ENCODE measurements at regions not wholly inside any gene's neighbourhood (a gene's known extent, or its start where the extent isn't known, plus 50 kb on each side); places are given as distances from the start of the nearest gene placed in this dataset.
"Not testable (repeated sequence)": the region's sequence is repeated elsewhere in the genome, so short reads cannot be mapped to it uniquely, and the experiment has no call there.

- no peak for DNase-seq
Measured at GRCh38 chr10:119996944-119997343, 104.4 kb downstream of the SEC23IP start.

- no peak for DNase-seq
Measured at GRCh38 chr10:119997429-119997828, 104.9 kb downstream of the SEC23IP start.

- no peak for DNase-seq
Measured at GRCh38 chr10:120002785-120003184, 110.3 kb downstream of the SEC23IP start.

- no peak for DNase-seq
Measured at GRCh38 chr10:120005207-120006201, 113.0 kb downstream of the SEC23IP start.

GRCh38 chr10:120007261-120007660 lies 114.7 kb downstream of the SEC23IP start:
- DNase-seq = no peak

- DNase-seq = no peak
Measured at GRCh38 chr10:120011359-120012130, 119.0 kb downstream of the SEC23IP start.

- DNase-seq = no peak
Measured at GRCh38 chr10:120012131-120012400, 119.5 kb downstream of the SEC23IP start.

- no peak for DNase-seq
Measured at GRCh38 chr10:120012566-120012965, 120.0 kb downstream of the SEC23IP start.

- DNase-seq = no peak
Measured at GRCh38 chr10:120014031-120014430, 121.5 kb downstream of the SEC23IP start.

GRCh38 chr10:120015064-120015463 lies 122.5 kb downstream of the SEC23IP start:
- no peak for DNase-seq

- DNase-seq = no peak
Measured at GRCh38 chr10:120016906-120017305, 124.4 kb downstream of the SEC23IP start.

GRCh38 chr10:120017733-120018417 lies 125.3 kb downstream of the SEC23IP start:
- DNase-seq = no peak

GRCh38 chr10:120018695-120019094 lies 126.2 kb downstream of the SEC23IP start:
- DNase-seq = no peak

- no peak for DNase-seq
Measured at GRCh38 chr10:120019568-120019967, 127.0 kb downstream of the SEC23IP start.

GRCh38 chr10:120022357-120022756 lies 129.8 kb downstream of the SEC23IP start:
- no peak for DNase-seq

GRCh38 chr10:120034236-120034635 lies 141.7 kb downstream of the SEC23IP start:
- no peak for DNase-seq

GRCh38 chr10:120039046-120039445 lies 146.5 kb downstream of the SEC23IP start:
- no peak for DNase-seq

- DNase-seq = no peak
Measured at GRCh38 chr10:120039826-120040225, 147.3 kb downstream of the SEC23IP start.

GRCh38 chr10:120041807-120042559 lies 149.5 kb downstream of the SEC23IP start:
- no peak for DNase-seq

- no peak for DNase-seq
Measured at GRCh38 chr10:120042705-120043104, 150.2 kb downstream of the SEC23IP start.

- not testable (repeated sequence) for DNase-seq
Measured at GRCh38 chr10:120047373-120047772, 154.8 kb downstream of the SEC23IP start.

GRCh38 chr10:120047926-120048325 lies 155.4 kb downstream of the SEC23IP start:
- DNase-seq = no peak

GRCh38 chr10:120048391-120048790 lies 155.9 kb downstream of the SEC23IP start:
- no peak for DNase-seq
